Heart left ventricle (tissue), 13 donors: ENCODE measurements at regions not wholly inside any gene's neighbourhood (a gene's known extent, or its start where the extent isn't known, plus 50 kb on each side); places are given as distances from the start of the nearest gene placed in this dataset.

Source experiments
- CTCF ChIP-seq, 12 donors: fragments of 200-600 bp; sonication (generic) in 4 of 12; IDR thresholded peaks; one replicate each; pipeline versions ENCODE4 v1.5.0 to v1.8.0; 2018 to 2022; ENCODE audit warnings: antibody characterized with exemption in 12 of 12, mild to moderate bottlenecking in 5 of 12
- POLR2A ChIP-seq, 2 donors: fragments of 450-650 bp; IDR thresholded peaks; one replicate each; pipeline ENCODE4 v1.6.1; 2017; ENCODE audit warnings: antibody characterized with exemption in 2 of 2, mild to moderate bottlenecking in 2 of 2, moderate library complexity in 2 of 2
- donor health status: ischemic (EF 13 %, LVEDD 7.1; RV severe dilation, severe dysfunction).
- donor health status: DM: no; HTN: yes; CAD: no.
- donor health status: DM: no; HTN: no; CAD: no.
- donor health status: ischemic (EF 25% LVEDD 6.9; RV normal size, moderate dysfunction).
- donor health status: ischemic (EF 25% LVEDD 5.7; RV mildly dilated, moderate dysfunction).
- donor health status: ischemic (EF 35%, LVEDD 5.7; RV mildly dilated, moderate dysfunction).
- donor health status: nonischemic (EF 11% LVEDD 7.7; RV severe dilation, severe dysfunction).
- donor health status: DM: yes; HTN: yes; CAD: no.
- donor health status: PGD.
- donor health status: ischemic (EF 29% LVEDD 5.4; RV normal size, mild dysfunction).
- donor health status: nonischemic (EF 23%, LVEDD 6.1; RV moderate dilation, normal function).

- no peak for TF ChIP-seq CTCF (IDR thresholded peaks at IDR 0.05)
- TF ChIP-seq POLR2A (IDR thresholded peaks at IDR 0.05): no peak
Observed at GRCh38 chr7:83798489-83798888, 149.6 kb upstream of the SEMA3E start.
